ENCODE measurements at regions not wholly inside any gene's neighbourhood (a gene's known extent, or its start where the extent isn't known, plus 50 kb on each side); places are given as distances from the start of the nearest gene placed in this dataset.

- TF ChIP-seq CTCF (IDR thresholded peaks at IDR 0.05) (no peak), ATF3 (CRISPR knock-in tag; conservative IDR thresholded peaks at IDR 0.05) (no peak), IRF2 (CRISPR knock-in tag; IDR thresholded peaks at IDR 0.05; ENCODE audit: borderline replicate concordance, low read depth) (no peak), MAX (CRISPR knock-in tag; IDR thresholded peaks at IDR 0.05) (no peak), GRHL2 (CRISPR knock-in tag; IDR thresholded peaks at IDR 0.05; ENCODE audit: insufficient replicate concordance, severe bottlenecking) (no peak), CREB1 (CRISPR knock-in tag; IDR thresholded peaks at IDR 0.05) (no peak), ESRRA (CRISPR knock-in tag; IDR thresholded peaks at IDR 0.05; ENCODE audit: borderline replicate concordance) (no peak), NFE2L1 (CRISPR knock-in tag; IDR thresholded peaks at IDR 0.05) (no peak), ZBTB43 (CRISPR knock-in tag; IDR thresholded peaks at IDR 0.05) (no peak), TP53 (CRISPR knock-in tag; IDR thresholded peaks at IDR 0.05) (no peak)
Measured at GRCh38 chr9:10721301-10721700, 108.5 kb upstream of the PTPRD start.
